NCI-H2107 treated with DMSO at 0.1 percent for 48 hours (cell line): ENCODE measurements at regions not wholly inside any gene's neighbourhood (a gene's known extent, or its start where the extent isn't known, plus 50 kb on each side); places are given as distances from the start of the nearest gene placed in this dataset.
A peak's percentile ranks its signal among the peaks of the same experiment; 100 is the strongest.
"Not testable (repeated sequence)": the region's sequence is repeated elsewhere in the genome, so short reads cannot be mapped to it uniquely, and the experiment has no call there.

Experiments used
- DNase-seq: peaks from one replicate; lab custom pipeline; 2025; ENCODE audit not compliant: unreplicated experiment; lab: John Stamatoyannopoulos, UW

- DNase-seq = peak; percentile 78
These were observed 429.3 kb upstream of the SOX5 start for GRCh38 chr12:24378548-24379407.

GRCh38 chr12:24374452-24374851 lies 425.0 kb upstream of the SOX5 start:
- no peak for DNase-seq

- no peak for DNase-seq
These were observed 423.5 kb upstream of the SOX5 start for GRCh38 chr12:24373004-24373403.

- no peak for DNase-seq
These were observed 417.0 kb upstream of the SOX5 start for GRCh38 chr12:24366514-24366913.

- DNase-seq = no peak
These were observed 415.5 kb upstream of the SOX5 start for GRCh38 chr12:24364921-24365320.

- DNase-seq = peak; percentile 51
These were observed 413.8 kb upstream of the SOX5 start for GRCh38 chr12:24363177-24363754.

- no peak for DNase-seq
These were observed 412.6 kb upstream of the SOX5 start for GRCh38 chr12:24361877-24362580.

GRCh38 chr12:24360907-24361306 lies 411.4 kb upstream of the SOX5 start:
- DNase-seq = no peak

- DNase-seq = no peak
These were observed 411.0 kb upstream of the SOX5 start for GRCh38 chr12:24360461-24360860.

- DNase-seq = no peak
These were observed 410.6 kb upstream of the SOX5 start for GRCh38 chr12:24360057-24360456.

- no peak for DNase-seq
These were observed 409.9 kb upstream of the SOX5 start for GRCh38 chr12:24359418-24359817.

GRCh38 chr12:24356240-24356804 lies 406.9 kb upstream of the SOX5 start:
- DNase-seq = no peak

GRCh38 chr12:24352363-24352762 lies 402.9 kb upstream of the SOX5 start:
- no peak for DNase-seq

GRCh38 chr12:24349051-24349799 lies 399.8 kb upstream of the SOX5 start:
- no peak for DNase-seq

- DNase-seq = not testable (repeated sequence)
These were observed 398.7 kb upstream of the SOX5 start for GRCh38 chr12:24348180-24348579.

- no peak for DNase-seq
These were observed 378.8 kb upstream of the SOX5 start for GRCh38 chr12:24328261-24328660.

GRCh38 chr12:24325331-24325730 lies 375.9 kb upstream of the SOX5 start:
- DNase-seq = no peak

- no peak for DNase-seq
These were observed 358.4 kb upstream of the SOX5 start for GRCh38 chr12:24307716-24308335.

GRCh38 chr12:24307153-24307552 lies 357.7 kb upstream of the SOX5 start:
- no peak for DNase-seq

- DNase-seq = no peak
These were observed 356.5 kb upstream of the SOX5 start for GRCh38 chr12:24306001-24306400.

GRCh38 chr12:24304285-24304684 lies 354.8 kb upstream of the SOX5 start:
- DNase-seq = no peak
